Nephron progenitor cell (in vitro differentiated cells): ENCODE measurements at regions not wholly inside any gene's neighbourhood (a gene's known extent, or its start where the extent isn't known, plus 50 kb on each side); places are given as distances from the start of the nearest gene placed in this dataset.
"Not testable (repeated sequence)": the region's sequence is repeated elsewhere in the genome, so short reads cannot be mapped to it uniquely, and the experiment has no call there.

ENCODE experiments used
- DNase-seq: peaks from one replicate; pipeline ENCODE4 v3.0.0; 2021
- H3K27ac Mint-ChIP-seq: 2 replicates; pipeline ENCODE4 v1.8.0; 2021; ENCODE audit warnings: mild to moderate bottlenecking, moderate library complexity, mixed read lengths
- H3K27me3 Mint-ChIP-seq: 2 replicates; pipeline ENCODE4 v1.8.0; 2021; ENCODE audit warnings: mild to moderate bottlenecking, low read depth, mixed read lengths; ENCODE audit not compliant: poor library complexity
- H3K36me3 Mint-ChIP-seq: 2 replicates; pipeline ENCODE4 v1.8.0; 2021; ENCODE audit warnings: low read depth, mixed read lengths
- H3K4me1 Mint-ChIP-seq: 2 replicates; pipeline ENCODE4 v1.8.0; 2021; ENCODE audit warnings: mixed read lengths
- H3K4me3 Mint-ChIP-seq: 2 replicates; pipeline ENCODE4 v1.8.0; 2021; ENCODE audit warnings: mild to moderate bottlenecking, moderate library complexity, mixed read lengths
- H3K9me3 Mint-ChIP-seq: 2 replicates; pipeline ENCODE4 v1.8.0; 2021; ENCODE audit warnings: mild to moderate bottlenecking, moderate library complexity, mixed read lengths
- TF ChIP-seq, protein P1 (sequence below): fragments of 200-600 bp; sonication (generic); IDR thresholded peaks from 2 replicates; pipeline ENCODE4 v1.5.0; 2021; ENCODE audit warnings: antibody characterized with exemption

DNA sequence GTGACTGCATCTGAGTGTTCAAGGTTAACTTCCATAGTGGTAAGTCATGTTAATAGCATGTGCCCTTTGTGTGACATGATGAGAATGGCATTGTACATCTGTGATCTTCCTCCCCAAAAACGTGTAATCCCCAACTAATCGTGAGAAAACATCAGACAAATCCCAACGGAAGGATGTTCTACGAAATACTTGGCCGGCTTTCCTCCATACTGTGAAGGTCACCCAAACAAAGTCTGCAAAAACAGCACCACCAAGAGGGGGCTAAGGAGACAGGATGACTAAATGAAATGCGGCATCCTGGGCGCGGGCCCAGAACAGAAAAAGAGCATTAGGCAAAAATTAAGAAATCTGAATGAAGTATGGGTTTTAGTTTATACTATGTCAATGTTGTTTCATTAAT, 81.8 kb downstream of the MED10 start:
- no peak for DNase-seq
- H3K9me3 Mint-ChIP-seq = peaks cover 13% of the 10 kb centered on the region
- TF ChIP-seq, protein P1, sequence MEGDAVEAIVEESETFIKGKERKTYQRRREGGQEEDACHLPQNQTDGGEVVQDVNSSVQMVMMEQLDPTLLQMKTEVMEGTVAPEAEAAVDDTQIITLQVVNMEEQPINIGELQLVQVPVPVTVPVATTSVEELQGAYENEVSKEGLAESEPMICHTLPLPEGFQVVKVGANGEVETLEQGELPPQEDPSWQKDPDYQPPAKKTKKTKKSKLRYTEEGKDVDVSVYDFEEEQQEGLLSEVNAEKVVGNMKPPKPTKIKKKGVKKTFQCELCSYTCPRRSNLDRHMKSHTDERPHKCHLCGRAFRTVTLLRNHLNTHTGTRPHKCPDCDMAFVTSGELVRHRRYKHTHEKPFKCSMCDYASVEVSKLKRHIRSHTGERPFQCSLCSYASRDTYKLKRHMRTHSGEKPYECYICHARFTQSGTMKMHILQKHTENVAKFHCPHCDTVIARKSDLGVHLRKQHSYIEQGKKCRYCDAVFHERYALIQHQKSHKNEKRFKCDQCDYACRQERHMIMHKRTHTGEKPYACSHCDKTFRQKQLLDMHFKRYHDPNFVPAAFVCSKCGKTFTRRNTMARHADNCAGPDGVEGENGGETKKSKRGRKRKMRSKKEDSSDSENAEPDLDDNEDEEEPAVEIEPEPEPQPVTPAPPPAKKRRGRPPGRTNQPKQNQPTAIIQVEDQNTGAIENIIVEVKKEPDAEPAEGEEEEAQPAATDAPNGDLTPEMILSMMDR = no peak
- peaks cover 29% of the 10 kb centered on the region for H3K27me3 Mint-ChIP-seq
- no peak overlapping the region for H3K27ac Mint-ChIP-seq
- H3K4me1 Mint-ChIP-seq = no peaks in the 10 kb centered on the region
- H3K4me3 Mint-ChIP-seq = no peak overlapping the region
- no peaks in the 10 kb centered on the region for H3K36me3 Mint-ChIP-seq

DNA sequence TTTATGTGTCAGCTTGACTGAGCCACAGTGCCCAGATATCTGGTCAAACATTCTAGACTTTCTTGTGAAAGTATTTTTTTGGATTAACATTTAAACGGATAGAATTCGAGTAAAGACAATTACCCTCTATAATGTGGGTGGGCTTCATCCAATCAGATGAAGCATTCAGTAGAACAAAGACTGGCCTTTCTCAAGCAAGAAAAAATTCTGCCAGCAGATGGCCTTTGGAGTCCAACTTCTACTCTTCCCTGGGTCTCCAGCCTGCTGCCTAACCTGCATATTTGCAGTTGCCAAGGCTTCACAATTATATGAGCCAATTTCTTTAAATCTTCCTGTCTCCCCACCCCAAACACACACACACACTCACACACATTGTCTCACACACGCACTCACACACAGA, 86.4 kb downstream of the MED10 start:
- no peak for DNase-seq
- Mint-ChIP-seq H3K4me1 (no peaks in the 10 kb centered on the region), H3K27me3 (peaks cover 23% of the 10 kb centered on the region), H3K4me3 (no peak overlapping the region), H3K27ac (no peak overlapping the region), H3K36me3 (no peaks in the 10 kb centered on the region), H3K9me3 (peaks cover 13% of the 10 kb centered on the region)
- TF ChIP-seq, protein P1 = no peak

DNA sequence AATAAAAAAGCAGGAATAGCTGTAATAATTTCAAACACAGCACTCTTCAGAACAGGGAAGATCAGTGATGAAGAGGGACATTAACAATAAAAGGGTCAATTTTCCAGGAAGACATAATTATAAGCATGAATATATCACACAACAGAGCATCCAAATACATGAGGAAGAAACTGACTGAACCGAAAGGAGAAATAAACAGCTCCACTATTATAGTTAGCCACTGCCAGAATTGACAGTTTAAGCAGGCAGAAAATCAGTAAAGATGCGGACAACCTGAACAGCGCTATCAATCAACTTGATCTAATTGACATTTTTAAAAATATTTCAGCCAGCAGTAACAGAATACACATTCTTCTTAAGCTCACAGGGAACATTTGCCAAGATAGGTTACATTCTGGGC, 89.1 kb downstream of the MED10 start:
- Mint-ChIP-seq H3K36me3 (no peaks in the 10 kb centered on the region), H3K4me3 (no peak overlapping the region), H3K9me3 (peaks cover 3% of the 10 kb centered on the region), H3K4me1 (no peaks in the 10 kb centered on the region), H3K27ac (no peak overlapping the region), H3K27me3 (peaks cover 18% of the 10 kb centered on the region)
- TF ChIP-seq, protein P1 = no peak
- no peak for DNase-seq

DNA sequence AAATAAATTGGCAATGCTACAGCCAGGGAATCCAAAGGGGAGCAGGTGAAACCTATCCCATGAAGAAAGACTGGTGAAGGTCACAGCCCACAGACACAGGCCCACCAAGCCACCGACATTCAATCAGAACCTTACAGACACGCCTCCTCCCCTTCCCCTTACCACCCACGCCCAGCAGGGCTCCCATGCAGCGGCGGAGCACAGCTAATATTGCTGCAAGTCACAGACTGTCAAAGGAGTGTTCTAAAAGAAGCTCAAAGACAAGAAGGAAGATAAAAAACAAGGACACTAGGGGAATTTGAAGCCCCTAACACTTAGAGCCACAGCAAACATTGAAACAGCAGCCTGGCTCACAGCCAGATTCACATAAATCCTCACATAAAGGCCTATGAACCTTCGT, 91.2 kb downstream of the MED10 start:
- Mint-ChIP-seq H3K9me3 (no peaks in the 10 kb centered on the region), H3K27ac (no peak overlapping the region), H3K4me3 (no peak overlapping the region), H3K27me3 (peaks cover 19% of the 10 kb centered on the region), H3K4me1 (no peaks in the 10 kb centered on the region), H3K36me3 (no peaks in the 10 kb centered on the region)
- DNase-seq = no peak
- TF ChIP-seq, protein P1 = no peak

DNA sequence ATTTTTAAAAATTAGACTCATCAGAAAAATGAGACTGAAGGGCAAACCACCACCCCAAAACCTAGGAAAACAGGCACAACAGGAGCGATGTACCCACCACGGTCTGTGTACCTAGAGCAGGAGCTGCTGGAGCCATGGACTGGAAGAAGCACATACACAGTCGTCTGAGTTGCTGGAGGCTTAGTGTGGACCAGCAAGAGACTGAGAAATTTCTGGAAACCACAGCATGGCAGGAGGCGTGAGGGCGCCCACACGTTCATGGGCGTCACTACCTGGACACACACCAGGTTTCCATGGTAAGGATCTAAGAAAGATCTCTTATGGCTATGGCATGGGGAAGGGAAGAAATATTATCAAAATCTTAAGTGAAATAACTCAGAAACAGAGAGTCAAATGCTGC, 91.9 kb downstream of the MED10 start:
- Mint-ChIP-seq H3K4me1 (no peaks in the 10 kb centered on the region), H3K27me3 (peaks cover 19% of the 10 kb centered on the region), H3K4me3 (no peak overlapping the region), H3K27ac (no peak overlapping the region), H3K9me3 (no peaks in the 10 kb centered on the region), H3K36me3 (no peaks in the 10 kb centered on the region)
- TF ChIP-seq, protein P1 = no peak
- no peak for DNase-seq

DNA sequence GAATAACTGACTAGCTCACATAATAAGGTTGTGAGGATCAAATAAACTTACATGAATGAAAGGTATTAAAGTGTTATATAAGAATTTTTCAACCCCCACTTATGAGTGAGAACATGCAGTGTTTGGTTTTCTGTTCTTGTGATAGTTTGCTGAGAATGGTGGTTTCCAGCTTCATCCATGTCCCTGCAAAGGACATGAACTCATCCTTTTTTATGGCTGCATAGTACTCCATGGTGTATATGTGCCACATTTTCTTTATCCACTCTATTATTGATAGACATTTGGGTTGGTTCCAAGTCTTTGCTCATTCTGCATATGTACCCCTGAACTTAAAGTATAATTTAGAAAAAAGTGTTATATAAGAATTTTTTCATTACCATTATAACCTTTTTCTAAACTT, 93.9 kb downstream of the MED10 start:
- DNase-seq, H3K4me3 Mint-ChIP-seq, H3K36me3 Mint-ChIP-seq, H3K4me1 Mint-ChIP-seq, H3K27ac Mint-ChIP-seq, H3K9me3 Mint-ChIP-seq: not testable (repeated sequence)
- H3K27me3 Mint-ChIP-seq = peaks cover 19% of the 10 kb centered on the region
